Endodermal cell (in vitro differentiated cells): ENCODE measurements at regions not wholly inside any gene's neighbourhood (a gene's known extent, or its start where the extent isn't known, plus 50 kb on each side); places are given as distances from the start of the nearest gene placed in this dataset.

ENCODE experiments used
- DNase-seq: peaks from one replicate; pipeline ENCODE4 v3.0.0-alpha.2; 2017
- H3K27ac ChIP-seq: 2 replicates; pipeline ENCODE4 v1.5.1; 2013; ENCODE audit warnings: mild to moderate bottlenecking, low read depth, low read length, moderate library complexity
- H3K27me3 ChIP-seq: 2 replicates; pipeline ENCODE4 v1.6.1; 2013; ENCODE audit warnings: mild to moderate bottlenecking, low read length, moderate library complexity; ENCODE audit not compliant: insufficient read depth, control insufficient read depth, poor library complexity, severe bottlenecking
- H3K36me3 ChIP-seq: 2 replicates; pipeline ENCODE4 v1.7.0; 2013; ENCODE audit warnings: mild to moderate bottlenecking, low read length, moderate library complexity; ENCODE audit not compliant: control insufficient read depth, insufficient read depth
- H3K4me1 ChIP-seq: one replicate; pipeline ENCODE4 v1.7.0; 2013; ENCODE audit warnings: low read length; ENCODE audit not compliant: control insufficient read depth, insufficient read depth
- H3K4me3 ChIP-seq: 2 replicates; pipeline ENCODE4 v1.5.1; 2013; ENCODE audit warnings: mild to moderate bottlenecking, low read length, moderate library complexity
- H3K9ac ChIP-seq: 2 replicates; pipeline ENCODE4 v1.6.1; 2013; ENCODE audit warnings: mild to moderate bottlenecking, low read length, moderate library complexity; ENCODE audit not compliant: poor library complexity, severe bottlenecking; ENCODE audit errors: extremely low read depth
- H3K9me3 ChIP-seq: 2 replicates; pipeline ENCODE4 v1.6.1; 2013; ENCODE audit warnings: mild to moderate bottlenecking, low read length, moderate library complexity; ENCODE audit not compliant: control insufficient read depth
- H3K27ac Mint-ChIP-seq: 2 replicates; pipeline ENCODE4 v1.8.0; 2020; ENCODE audit warnings: mixed read lengths
- H3K27me3 Mint-ChIP-seq: 2 replicates; pipeline ENCODE4 v1.8.0; 2021; ENCODE audit warnings: mild to moderate bottlenecking, mixed read lengths; ENCODE audit not compliant: insufficient read depth
- H3K36me3 Mint-ChIP-seq: 2 replicates; pipeline ENCODE4 v1.8.0; 2020; ENCODE audit warnings: low read depth, mixed read lengths
- H3K4me1 Mint-ChIP-seq: 2 replicates; pipeline ENCODE4 v1.8.0; 2020; ENCODE audit warnings: mixed read lengths
- H3K4me3 Mint-ChIP-seq: 2 replicates; pipeline ENCODE4 v1.8.0; 2020; ENCODE audit warnings: mild to moderate bottlenecking, moderate library complexity, mixed read lengths
- H3K9me3 Mint-ChIP-seq: 2 replicates; pipeline ENCODE4 v1.8.0; 2020; ENCODE audit warnings: mild to moderate bottlenecking, mixed read lengths
- WGBS, 2 experiments: methylation state at CpG; one replicate each; pipeline versions ENCODE4 v1.1.5 to v1.1.7; 2013; ENCODE audit warnings: missing lambda C conversion rate in 2 of 2, mixed read lengths in 1 of 2; ENCODE audit not compliant: insufficient coverage in 1 of 2, insufficient read length in 1 of 2; 5-methylcytosine and 5-hydroxymethylcytosine counted together
- TF ChIP-seq, protein P1 (sequence below): fragments of 200-600 bp; sonication (generic); conservative IDR thresholded peaks from 2 replicates; pipeline ENCODE4 v1.5.0; 2021; ENCODE audit warnings: antibody characterized with exemption, mild to moderate bottlenecking

DNA sequence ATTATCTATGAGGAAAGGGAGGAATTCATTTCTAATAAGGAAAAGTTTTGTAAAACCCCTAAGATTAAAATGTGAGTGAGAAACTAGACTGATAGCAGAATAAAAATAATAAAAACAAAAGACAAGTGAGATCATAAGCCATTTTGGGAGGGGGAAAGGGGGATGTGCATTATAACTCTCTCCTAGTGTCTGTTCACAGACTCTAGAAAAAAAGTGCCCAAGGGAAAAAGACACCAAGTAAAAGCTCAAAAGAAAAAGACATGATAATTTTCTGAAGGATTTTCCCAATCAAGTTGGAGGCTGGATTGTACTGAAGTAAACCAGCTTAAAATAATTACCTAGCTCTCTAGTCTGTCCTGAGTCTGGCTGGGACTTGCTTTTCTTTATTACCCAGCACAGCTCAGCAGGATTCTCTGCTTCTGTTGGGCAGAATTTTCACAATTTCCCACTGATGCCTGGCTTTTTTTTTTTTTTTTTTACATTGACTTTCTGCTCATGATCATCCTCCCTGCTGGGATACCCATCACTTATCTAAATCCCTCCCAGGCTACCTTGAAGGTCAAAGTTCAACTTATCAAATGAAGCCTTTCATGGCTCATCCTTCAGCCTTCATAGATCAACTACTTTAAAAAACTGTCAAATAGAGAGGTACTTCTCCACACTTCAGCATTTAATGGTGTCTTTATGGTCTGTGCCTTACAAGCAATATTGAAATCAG lies 124.2 kb upstream of the KCNJ16 start:
- peaks cover 2% of the 10 kb centered on the region for H3K4me1 ChIP-seq
- TF ChIP-seq, protein P1, sequence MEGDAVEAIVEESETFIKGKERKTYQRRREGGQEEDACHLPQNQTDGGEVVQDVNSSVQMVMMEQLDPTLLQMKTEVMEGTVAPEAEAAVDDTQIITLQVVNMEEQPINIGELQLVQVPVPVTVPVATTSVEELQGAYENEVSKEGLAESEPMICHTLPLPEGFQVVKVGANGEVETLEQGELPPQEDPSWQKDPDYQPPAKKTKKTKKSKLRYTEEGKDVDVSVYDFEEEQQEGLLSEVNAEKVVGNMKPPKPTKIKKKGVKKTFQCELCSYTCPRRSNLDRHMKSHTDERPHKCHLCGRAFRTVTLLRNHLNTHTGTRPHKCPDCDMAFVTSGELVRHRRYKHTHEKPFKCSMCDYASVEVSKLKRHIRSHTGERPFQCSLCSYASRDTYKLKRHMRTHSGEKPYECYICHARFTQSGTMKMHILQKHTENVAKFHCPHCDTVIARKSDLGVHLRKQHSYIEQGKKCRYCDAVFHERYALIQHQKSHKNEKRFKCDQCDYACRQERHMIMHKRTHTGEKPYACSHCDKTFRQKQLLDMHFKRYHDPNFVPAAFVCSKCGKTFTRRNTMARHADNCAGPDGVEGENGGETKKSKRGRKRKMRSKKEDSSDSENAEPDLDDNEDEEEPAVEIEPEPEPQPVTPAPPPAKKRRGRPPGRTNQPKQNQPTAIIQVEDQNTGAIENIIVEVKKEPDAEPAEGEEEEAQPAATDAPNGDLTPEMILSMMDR: no peak
- H3K27ac Mint-ChIP-seq: no peak overlapping the region
- H3K27me3 Mint-ChIP-seq: no peaks in the 10 kb centered on the region
- H3K27me3 ChIP-seq: peaks cover 3% of the 10 kb centered on the region
- H3K36me3 Mint-ChIP-seq: no peaks in the 10 kb centered on the region
- peaks cover 6% of the 10 kb centered on the region for H3K4me1 Mint-ChIP-seq
- no peaks in the 10 kb centered on the region for H3K36me3 ChIP-seq
- H3K9me3 ChIP-seq: no peaks in the 10 kb centered on the region
- H3K9me3 Mint-ChIP-seq: no peaks in the 10 kb centered on the region
- no peak overlapping the region for H3K4me3 Mint-ChIP-seq
- H3K27ac ChIP-seq: no peak overlapping the region
- DNase-seq: no peak
- no peak overlapping the region for H3K9ac ChIP-seq
- no peak overlapping the region for H3K4me3 ChIP-seq

GRCh38 chr17:69954241-69954925 lies 120.6 kb upstream of the KCNJ16 start:
- Histone ChIP-seq H3K9me3 (no peaks in the 10 kb centered on the region), H3K36me3 (no peaks in the 10 kb centered on the region), H3K4me3 (no peak overlapping the region), H3K9ac (no peak overlapping the region), H3K27me3 (no peaks in the 10 kb centered on the region), H3K27ac (no peak overlapping the region), H3K4me1 (peaks cover 2% of the 10 kb centered on the region)
- peaks cover 5% of the 10 kb centered on the region for H3K4me1 Mint-ChIP-seq
- no CpG with 5 or more reads among the region's 3 CpGs for WGBS, 2 experiments
- DNase-seq: no peak
- no peaks in the 10 kb centered on the region for H3K36me3 Mint-ChIP-seq
- TF ChIP-seq, protein P1: no peak
- no peaks in the 10 kb centered on the region for H3K27me3 Mint-ChIP-seq
- no peak overlapping the region for H3K4me3 Mint-ChIP-seq
- H3K9me3 Mint-ChIP-seq: no peaks in the 10 kb centered on the region
- no peak overlapping the region for H3K27ac Mint-ChIP-seq

DNA sequence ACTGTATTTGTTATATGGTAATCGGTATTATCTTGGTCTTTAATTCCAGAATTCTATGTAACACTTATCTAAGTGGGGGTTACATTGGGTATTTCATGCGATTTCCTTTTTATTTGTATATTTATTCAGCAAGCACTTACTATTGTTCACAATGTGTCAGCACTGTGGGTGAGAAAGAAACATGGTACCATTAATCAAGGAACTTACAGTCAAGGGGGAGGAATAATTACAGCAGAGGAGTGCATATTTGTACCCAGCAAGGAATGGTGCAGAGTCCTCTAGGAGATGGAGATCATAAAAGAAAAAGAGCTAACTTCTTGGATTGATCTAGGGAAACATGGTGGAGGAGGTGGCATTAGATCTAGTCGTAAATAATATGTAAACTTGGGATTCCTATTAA lies 117.0 kb upstream of the KCNJ16 start:
- no peak overlapping the region for H3K4me3 Mint-ChIP-seq
- peaks cover 13% of the 10 kb centered on the region for H3K4me1 Mint-ChIP-seq
- Histone ChIP-seq H3K9me3 (no peaks in the 10 kb centered on the region), H3K4me1 (no peaks in the 10 kb centered on the region), H3K36me3 (no peaks in the 10 kb centered on the region), H3K4me3 (no peak overlapping the region), H3K9ac (no peak overlapping the region), H3K27ac (no peak overlapping the region), H3K27me3 (no peaks in the 10 kb centered on the region)
- TF ChIP-seq, protein P1: no peak
- no peaks in the 10 kb centered on the region for H3K36me3 Mint-ChIP-seq
- H3K9me3 Mint-ChIP-seq: no peaks in the 10 kb centered on the region
- WGBS, 2 experiments: 96% methylated on average over 2 of the region's 3 CpGs; no CpG with 5 or more reads in 1 of the 2 experiments
- no peak overlapping the region for H3K27ac Mint-ChIP-seq
- H3K27me3 Mint-ChIP-seq: no peaks in the 10 kb centered on the region
- no peak for DNase-seq
